Choroid plexus epithelial cell (primary cell): ENCODE measurements at regions not wholly inside any gene's neighbourhood (a gene's known extent, or its start where the extent isn't known, plus 50 kb on each side); places are given as distances from the start of the nearest gene placed in this dataset.
"Not testable (repeated sequence)": the region's sequence is repeated elsewhere in the genome, so short reads cannot be mapped to it uniquely, and the experiment has no call there.

Source experiments
- DNase-seq: peaks from one replicate; pipeline ENCODE4 v3.0.0-alpha.2; 2010; ENCODE audit warnings: low read depth
- H3K4me3 ChIP-seq: 2 replicates; pipeline ENCODE4 v1.5.1; 2011; ENCODE audit warnings: low read depth, mild to moderate bottlenecking, control low read depth, low read length, moderate library complexity
- CTCF ChIP-seq: conservative IDR thresholded peaks from 2 replicates; pipeline ENCODE4 v1.5.1; 2011; ENCODE audit warnings: low read depth, mild to moderate bottlenecking, control low read depth, inconsistent platforms, low read length, moderate library complexity

GRCh38 chr3:134711284-134711683, 60.5 kb upstream of the KY start:
- no peak for TF ChIP-seq CTCF
- H3K4me3 ChIP-seq = no peak overlapping the region
- peak; percentile 24 for DNase-seq

GRCh38 chr3:134713671-134714070, 62.8 kb upstream of the KY start:
- H3K4me3 ChIP-seq = no peak overlapping the region
- no peak for DNase-seq
- TF ChIP-seq CTCF = no peak

DNA sequence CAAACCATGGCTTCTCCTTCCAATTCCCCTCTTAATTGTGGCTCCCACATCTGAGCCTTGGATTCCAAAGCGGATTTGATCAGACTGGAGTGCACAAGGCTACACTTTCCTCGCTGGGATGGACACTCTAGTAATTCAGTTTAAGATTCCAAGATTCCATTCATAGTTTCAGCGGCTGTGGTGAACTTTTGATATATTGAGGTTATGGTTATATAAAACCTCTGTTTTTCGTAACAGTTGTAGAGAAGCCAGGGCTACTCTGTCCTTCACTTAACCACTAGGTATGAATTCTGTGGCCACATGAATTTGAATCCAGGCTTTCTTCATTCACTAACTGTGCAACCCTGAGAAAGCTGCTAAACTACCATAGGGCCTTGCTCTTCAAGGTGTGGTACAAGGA, 67.9 kb upstream of the KY start:
- no peak overlapping the region for H3K4me3 ChIP-seq
- peak; percentile 23 for DNase-seq
- TF ChIP-seq CTCF = no peak

DNA sequence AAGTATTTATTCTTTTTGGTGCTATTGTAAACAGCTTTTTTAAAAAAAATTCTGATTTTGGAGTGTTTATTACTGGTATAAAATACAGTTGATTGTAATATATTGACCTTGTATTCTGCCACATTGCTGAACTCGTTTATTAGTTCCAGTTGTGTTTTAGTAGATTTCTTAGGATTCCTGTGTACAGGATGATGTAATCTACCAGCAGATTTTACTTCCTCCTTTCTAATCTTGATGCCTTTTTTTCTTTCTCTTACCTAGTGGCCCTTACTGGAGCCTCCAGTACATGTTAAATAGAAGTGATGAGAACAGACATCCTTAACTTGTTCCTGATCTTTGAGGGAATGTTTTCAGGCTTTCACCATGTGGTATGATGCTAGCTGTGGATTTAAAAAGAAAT, 70.4 kb upstream of the KY start:
- DNase-seq = no peak
- TF ChIP-seq CTCF = no peak
- H3K4me3 ChIP-seq = no peak overlapping the region

DNA sequence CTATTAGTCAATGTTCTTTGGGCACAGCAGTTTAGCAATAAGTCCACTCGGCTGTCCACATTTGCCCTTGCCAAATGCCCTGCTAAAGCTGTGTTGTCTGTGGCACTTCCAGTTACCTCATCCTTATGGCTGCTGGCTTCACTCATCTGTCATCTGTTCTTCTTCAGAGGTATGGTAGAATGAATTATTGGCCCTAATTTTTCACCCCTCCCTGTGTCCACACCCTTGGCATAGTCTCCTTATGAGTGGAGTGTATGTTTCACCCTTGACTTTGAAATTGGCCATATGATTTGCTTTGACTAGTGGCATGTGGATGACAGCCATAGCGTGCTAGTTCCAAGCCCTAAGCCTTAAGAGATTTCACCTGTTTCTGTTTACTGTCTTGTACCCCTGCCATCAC, 72.1 kb upstream of the EPHB1 start:
- no peak for TF ChIP-seq CTCF

GRCh38 chr3:134729649-134730048, 65.4 kb upstream of the EPHB1 start:
- no peak for TF ChIP-seq CTCF

More for the DNA sequence above, 72.1 kb upstream of the EPHB1 start:
- DNase-seq = no peak
- no peak overlapping the region for H3K4me3 ChIP-seq

DNA sequence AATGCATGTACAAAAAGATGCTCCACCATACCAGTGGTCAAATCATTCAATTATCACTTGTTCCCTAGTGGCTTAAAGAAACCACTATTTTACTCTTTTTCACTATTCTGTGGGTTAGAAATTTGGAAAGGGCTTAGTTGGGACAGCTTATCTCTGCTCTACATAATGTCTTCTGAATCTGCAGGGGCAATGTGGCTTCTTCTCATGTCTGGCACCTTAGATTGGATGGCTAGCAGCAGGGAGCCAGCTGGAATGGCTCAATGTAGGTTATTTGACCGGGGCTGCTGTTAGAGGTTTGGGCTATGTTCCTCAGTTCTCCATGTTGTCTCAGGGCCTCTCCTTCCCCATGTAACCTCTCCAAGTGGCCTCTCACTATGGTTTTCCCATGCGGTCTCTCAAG, 57.5 kb upstream of the EPHB1 start:
- no peak for TF ChIP-seq CTCF
- no peak overlapping the region for H3K4me3 ChIP-seq
- DNase-seq = no peak

More at GRCh38 chr3:134729649-134730048, 65.4 kb upstream of the EPHB1 start:
- H3K4me3 ChIP-seq = no peak overlapping the region
- no peak for DNase-seq

DNA sequence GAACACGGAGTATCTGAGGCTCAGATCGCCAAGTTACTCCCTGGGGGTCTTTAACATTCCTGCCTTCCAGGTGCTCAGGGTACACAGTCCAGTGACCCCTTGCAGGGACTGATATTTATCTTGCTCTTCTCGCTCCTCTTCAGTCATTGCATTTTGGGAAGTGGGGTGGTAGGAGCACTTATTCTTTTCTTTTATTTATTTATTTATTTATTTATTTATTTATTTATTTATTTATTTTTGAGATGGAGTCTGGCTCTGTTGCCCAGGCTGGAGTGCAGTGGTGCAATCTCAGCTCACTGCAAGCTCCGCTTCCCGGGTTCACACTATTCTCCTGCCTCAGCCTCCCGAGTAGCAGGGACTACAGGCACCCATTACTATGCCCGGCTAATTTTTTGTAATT, 55.0 kb upstream of the EPHB1 start:
- not testable (repeated sequence) for H3K4me3 ChIP-seq, DNase-seq
